ENCODE measurements at regions not wholly inside any gene's neighbourhood (a gene's known extent, or its start where the extent isn't known, plus 50 kb on each side); places are given as distances from the start of the nearest gene placed in this dataset.

- Histone ChIP-seq H2AFZ (no peak overlapping the region), H3K4me1 (ENCODE audit: insufficient read depth) (peaks cover 5% of the 10 kb centered on the region), H3K27me3 (replicated peaks; ENCODE audit: insufficient read depth) (no peaks in the 10 kb centered on the region), H3K4me3 (no peak overlapping the region), H3K9me2 (ENCODE audit: insufficient read depth) (no peaks in the 10 kb centered on the region), H3K27ac (no peak overlapping the region), H3K79me2 (ENCODE audit: insufficient read depth) (no peaks in the 10 kb centered on the region), H3K36me3 (ENCODE audit: low read depth) (no peaks in the 10 kb centered on the region), H3K9ac (no peak overlapping the region), H3K4me2 (ENCODE audit: unreplicated experiment) (no peak overlapping the region), H3F3A (ENCODE audit: insufficient read depth) (no peaks in the 10 kb centered on the region), H3K9me3 (ENCODE audit: low read depth) (no peaks in the 10 kb centered on the region), H4K20me1 (ENCODE audit: insufficient read depth) (no peaks in the 10 kb centered on the region)
- 91 to 100% methylated on average over 4 of the region's 4 CpGs for WGBS, 2 experiments (ENCODE audit: low coverage in 1 of 2, low lambda C conversion rate in 2 of 2, missing lambda C conversion rate in 2 of 2)
- in situ Hi-C loops (cut with MboI): no loop called here
- DNase-seq: no peak
- TF ChIP-seq EZH2 (IDR thresholded peaks at IDR 0.05; ENCODE audit: insufficient read depth, poor library complexity, severe bottlenecking) (no peak), EZH2phosphoT487 (IDR thresholded peaks at IDR 0.05; ENCODE audit: insufficient read depth, low read depth) (no peak)
Measured at GRCh38 chrX:150152036-150152435, 211.1 kb upstream of the MAMLD1 start.

DNA sequence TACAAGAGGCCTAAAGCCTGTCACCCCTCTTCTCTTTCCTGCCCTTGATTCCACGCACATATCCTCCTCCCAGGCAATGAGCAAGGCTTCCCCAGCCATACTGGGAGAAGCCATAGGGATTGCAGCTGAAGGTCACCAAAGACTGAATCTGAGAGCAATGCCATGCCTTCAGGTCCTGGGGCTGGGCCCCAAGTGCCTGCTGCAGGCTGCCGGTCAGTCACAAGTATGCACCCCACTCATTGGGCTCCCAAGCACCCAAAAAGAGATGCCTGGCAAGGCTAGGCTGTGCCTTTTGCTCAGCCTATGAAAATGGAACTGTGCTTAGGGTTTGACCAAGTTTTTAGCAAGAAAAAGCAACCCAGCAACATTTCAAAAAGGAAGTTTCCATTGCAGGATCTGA, 210.6 kb upstream of the MAMLD1 start:
- Histone ChIP-seq H3K79me2 (ENCODE audit: insufficient read depth) (no peaks in the 10 kb centered on the region), H3K27me3 (replicated peaks; ENCODE audit: insufficient read depth) (no peaks in the 10 kb centered on the region), H3K4me1 (ENCODE audit: insufficient read depth) (peaks cover 5% of the 10 kb centered on the region), H3K36me3 (ENCODE audit: low read depth) (no peaks in the 10 kb centered on the region), H4K20me1 (ENCODE audit: insufficient read depth) (no peaks in the 10 kb centered on the region), H3K9me3 (ENCODE audit: low read depth) (no peaks in the 10 kb centered on the region), H3K9ac (no peak overlapping the region), H3K9me2 (ENCODE audit: insufficient read depth) (no peaks in the 10 kb centered on the region), H3K4me2 (ENCODE audit: unreplicated experiment) (no peak overlapping the region), H3K4me3 (no peak overlapping the region), H2AFZ (no peak overlapping the region), H3F3A (ENCODE audit: insufficient read depth) (no peaks in the 10 kb centered on the region), H3K27ac (no peak overlapping the region)
- in situ Hi-C loops (cut with MboI): no loop called here
- 100% methylated on average over 2 of the region's 2 CpGs for WGBS, 2 experiments (ENCODE audit: low coverage in 1 of 2, low lambda C conversion rate in 2 of 2, missing lambda C conversion rate in 2 of 2)
- no peak for TF ChIP-seq EZH2phosphoT487 (IDR thresholded peaks at IDR 0.05; ENCODE audit: insufficient read depth, low read depth)
- DNase-seq: no peak

DNA sequence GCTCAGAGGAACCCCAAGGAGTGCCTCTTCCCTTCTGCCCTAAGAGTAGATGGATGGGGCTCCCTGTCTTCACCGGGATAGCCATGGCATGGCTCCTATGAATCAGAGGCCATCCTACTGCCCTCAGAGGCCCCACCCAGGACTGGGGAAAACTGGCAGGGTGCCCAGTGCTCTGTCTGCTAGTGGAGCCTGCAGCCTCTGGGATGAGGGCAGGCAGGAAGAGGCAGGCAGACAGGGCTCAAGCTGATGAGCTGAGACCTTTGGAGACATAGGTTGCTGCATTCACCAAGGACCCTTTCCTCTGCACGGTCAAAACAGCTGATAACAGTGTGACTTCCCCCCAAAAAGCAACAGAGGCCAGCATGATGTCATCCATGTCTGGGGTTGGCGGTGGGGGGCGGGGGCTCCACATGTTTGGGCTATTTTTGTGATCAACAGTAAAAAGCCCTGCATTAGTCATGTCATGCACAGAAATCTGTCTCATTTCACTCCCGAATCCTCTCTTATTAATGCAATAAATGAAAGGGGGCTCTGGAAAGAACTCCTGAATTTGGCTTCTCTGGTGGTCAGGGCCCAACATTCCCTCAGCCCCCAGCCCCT, 207.6 kb upstream of the MAMLD1 start:
- H3K27ac ChIP-seq: no peak overlapping the region
- no peak overlapping the region for H3K9ac ChIP-seq
- no peaks in the 10 kb centered on the region for H3K9me3 ChIP-seq (ENCODE audit: low read depth)
- peak overlapping the region; percentile 31 for H3K4me2 ChIP-seq (ENCODE audit: unreplicated experiment)
- H3K36me3 ChIP-seq (ENCODE audit: low read depth): no peaks in the 10 kb centered on the region
- peak overlapping the region; percentile 41; the same call in 1 of the 2 replicates for H2AFZ ChIP-seq
- H3K79me2 ChIP-seq (ENCODE audit: insufficient read depth): no peaks in the 10 kb centered on the region
- no peaks in the 10 kb centered on the region for H3K9me2 ChIP-seq (ENCODE audit: insufficient read depth)
- no peaks in the 10 kb centered on the region for H4K20me1 ChIP-seq (ENCODE audit: insufficient read depth)
- in situ Hi-C loops (cut with MboI): no loop called here
- no peak overlapping the region for H3K4me3 ChIP-seq
- H3K4me1 ChIP-seq (ENCODE audit: insufficient read depth): peaks cover 5% of the 10 kb centered on the region
- no peaks in the 10 kb centered on the region for H3F3A ChIP-seq (ENCODE audit: insufficient read depth)
- no peaks in the 10 kb centered on the region for H3K27me3 ChIP-seq (replicated peaks; ENCODE audit: insufficient read depth)
- no peak for TF ChIP-seq EZH2 (IDR thresholded peaks at IDR 0.05; ENCODE audit: insufficient read depth, poor library complexity, severe bottlenecking)
- no peak for TF ChIP-seq EZH2phosphoT487 (IDR thresholded peaks at IDR 0.05; ENCODE audit: insufficient read depth, low read depth)
- peak; percentile 77 for DNase-seq
- WGBS, 2 experiments (ENCODE audit: low coverage in 1 of 2, low lambda C conversion rate in 2 of 2, missing lambda C conversion rate in 2 of 2): 0 to 9% methylated on average over 3 of the region's 5 CpGs

DNA sequence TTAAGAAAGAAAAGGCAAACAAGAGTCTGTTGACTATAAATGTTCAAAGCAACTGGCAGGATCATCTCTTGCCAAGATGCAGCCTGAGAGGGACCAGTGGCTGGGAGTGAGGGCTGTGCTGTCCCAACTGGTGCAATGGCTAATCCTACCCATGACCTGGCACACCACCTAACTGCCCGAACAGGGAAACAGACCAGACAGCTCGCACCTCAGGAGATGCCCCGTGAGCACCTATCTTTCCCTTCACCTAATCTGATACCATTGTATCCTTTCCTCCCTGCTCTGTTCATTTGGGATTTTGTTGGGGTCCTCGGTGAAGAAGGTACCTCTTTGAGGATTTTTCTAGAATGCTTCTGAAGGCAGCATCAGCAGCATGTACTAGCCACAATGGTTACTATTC, 206.5 kb upstream of the MAMLD1 start:
- no peaks in the 10 kb centered on the region for H3F3A ChIP-seq (ENCODE audit: insufficient read depth)
- H3K9me2 ChIP-seq (ENCODE audit: insufficient read depth): no peaks in the 10 kb centered on the region
- H3K9ac ChIP-seq: no peak overlapping the region
- no peaks in the 10 kb centered on the region for H3K9me3 ChIP-seq (ENCODE audit: low read depth)
- H3K27ac ChIP-seq: no peak overlapping the region
- no peaks in the 10 kb centered on the region for H3K27me3 ChIP-seq (replicated peaks; ENCODE audit: insufficient read depth)
- no peaks in the 10 kb centered on the region for H4K20me1 ChIP-seq (ENCODE audit: insufficient read depth)
- DNase-seq: no peak
- H2AFZ ChIP-seq: no peak overlapping the region
- H3K79me2 ChIP-seq (ENCODE audit: insufficient read depth): no peaks in the 10 kb centered on the region
- TF ChIP-seq EZH2phosphoT487 (IDR thresholded peaks at IDR 0.05; ENCODE audit: insufficient read depth, low read depth) (no peak), EZH2 (IDR thresholded peaks at IDR 0.05; ENCODE audit: insufficient read depth, poor library complexity, severe bottlenecking) (no peak)
- H3K4me1 ChIP-seq (ENCODE audit: insufficient read depth): peaks cover 9% of the 10 kb centered on the region
- in situ Hi-C loops (cut with MboI): no loop called here
- H3K4me2 ChIP-seq (ENCODE audit: unreplicated experiment): no peak overlapping the region
- WGBS, 2 experiments (ENCODE audit: low coverage in 1 of 2, low lambda C conversion rate in 2 of 2, missing lambda C conversion rate in 2 of 2): 94 to 97% methylated on average over 4 of the region's 4 CpGs
- H3K36me3 ChIP-seq (ENCODE audit: low read depth): no peaks in the 10 kb centered on the region
- no peak overlapping the region for H3K4me3 ChIP-seq

GRCh38 chrX:150157291-150157690, 205.8 kb upstream of the MAMLD1 start:
- no peak overlapping the region for H2AFZ ChIP-seq
- H3K27ac ChIP-seq: no peak overlapping the region
- no peaks in the 10 kb centered on the region for H4K20me1 ChIP-seq (ENCODE audit: insufficient read depth)
- H3K4me2 ChIP-seq (ENCODE audit: unreplicated experiment): no peak overlapping the region
- in situ Hi-C loops (cut with MboI): no loop called here
- H3K9me3 ChIP-seq (ENCODE audit: low read depth): no peaks in the 10 kb centered on the region
- H3F3A ChIP-seq (ENCODE audit: insufficient read depth): no peaks in the 10 kb centered on the region
- H3K9ac ChIP-seq: no peak overlapping the region
- DNase-seq: no peak
- TF ChIP-seq EZH2 (IDR thresholded peaks at IDR 0.05; ENCODE audit: insufficient read depth, poor library complexity, severe bottlenecking) (no peak), EZH2phosphoT487 (IDR thresholded peaks at IDR 0.05; ENCODE audit: insufficient read depth, low read depth) (no peak)
- 96 to 100% methylated on average over 2 of the region's 2 CpGs for WGBS, 2 experiments (ENCODE audit: low coverage in 1 of 2, low lambda C conversion rate in 2 of 2, missing lambda C conversion rate in 2 of 2)
- H3K79me2 ChIP-seq (ENCODE audit: insufficient read depth): no peaks in the 10 kb centered on the region
- no peaks in the 10 kb centered on the region for H3K9me2 ChIP-seq (ENCODE audit: insufficient read depth)
- peaks cover 9% of the 10 kb centered on the region for H3K4me1 ChIP-seq (ENCODE audit: insufficient read depth)
- no peaks in the 10 kb centered on the region for H3K27me3 ChIP-seq (replicated peaks; ENCODE audit: insufficient read depth)
- H3K4me3 ChIP-seq: no peak overlapping the region
- no peaks in the 10 kb centered on the region for H3K36me3 ChIP-seq (ENCODE audit: low read depth)
